ENCODE measurements at regions not wholly inside any gene's neighbourhood (a gene's known extent, or its start where the extent isn't known, plus 50 kb on each side); places are given as distances from the start of the nearest gene placed in this dataset.

DNA sequence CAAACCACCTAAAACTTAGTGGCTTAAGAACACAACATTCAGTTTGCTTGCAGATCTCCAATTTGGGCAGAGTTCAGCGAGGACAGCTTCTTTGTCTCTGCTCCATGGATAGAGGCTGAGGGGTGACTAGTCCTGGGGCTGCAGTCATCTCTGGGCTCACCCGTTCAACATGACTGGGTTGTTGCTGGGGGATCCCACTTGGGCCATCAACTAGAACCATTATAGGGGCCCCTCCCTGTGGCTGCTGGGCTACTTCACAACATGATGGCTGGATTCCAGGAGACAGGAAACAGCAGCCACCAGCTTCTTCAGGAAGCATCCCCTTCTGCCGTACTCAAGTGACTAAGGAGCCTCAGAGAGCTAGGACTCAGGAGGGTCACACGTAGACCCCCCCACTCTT is 140.9 kb downstream of the RHOU start:
- no peak for TF ChIP-seq YY1 (IDR thresholded peaks at IDR 0.05; ENCODE audit: insufficient read depth, insufficient read length)
- TF ChIP-seq ZNF274 (IDR thresholded peaks at IDR 0.05; ENCODE audit: low read depth, low read length): no peak

Data from NT2/D1 (cell line).